ENCODE measurements at regions not wholly inside any gene's neighbourhood (a gene's known extent, or its start where the extent isn't known, plus 50 kb on each side); places are given as distances from the start of the nearest gene placed in this dataset.
A peak's percentile ranks its signal among the peaks of the same experiment; 100 is the strongest.
"Not testable (repeated sequence)": the region's sequence is repeated elsewhere in the genome, so short reads cannot be mapped to it uniquely, and the experiment has no call there.

GRCh38 chr16:29129458-29130038, 144.7 kb downstream of the LAT start:
- DNase-seq: peak; percentile 33

GRCh38 chr16:29128732-29129457, 144.0 kb downstream of the LAT start:
- not testable (repeated sequence) for DNase-seq

GRCh38 chr16:29127806-29128420, 143.1 kb downstream of the LAT start:
- not testable (repeated sequence) for DNase-seq

- DNase-seq: no peak
Observed at GRCh38 chr16:29126616-29127015, 141.8 kb downstream of the LAT start.

- no peak for DNase-seq
Observed at GRCh38 chr16:29126057-29126494, 141.2 kb downstream of the LAT start.

GRCh38 chr16:29124828-29125227, 140.0 kb downstream of the LAT start:
- no peak for DNase-seq

GRCh38 chr16:29124162-29124561, 139.3 kb downstream of the LAT start:
- not testable (repeated sequence) for DNase-seq

- DNase-seq: not testable (repeated sequence)
Observed at GRCh38 chr16:29120680-29121079, 135.8 kb downstream of the LAT start.

- DNase-seq: not testable (repeated sequence)
Observed at GRCh38 chr16:29118301-29118957, 133.6 kb downstream of the LAT start.

- no peak for DNase-seq
Observed at GRCh38 chr16:29117631-29118030, 132.8 kb downstream of the LAT start.

- DNase-seq: no peak
Observed at GRCh38 chr16:29116980-29117379, 132.1 kb downstream of the LAT start.

- not testable (repeated sequence) for DNase-seq
Observed at GRCh38 chr16:29116207-29116606, 131.4 kb downstream of the LAT start.

- not testable (repeated sequence) for DNase-seq
Observed at GRCh38 chr16:29115802-29116141, 130.9 kb downstream of the LAT start.

GRCh38 chr16:29114989-29115801, 130.3 kb downstream of the LAT start:
- not testable (repeated sequence) for DNase-seq

GRCh38 chr16:29114574-29114973, 129.7 kb downstream of the LAT start:
- DNase-seq: no peak

- not testable (repeated sequence) for DNase-seq
Observed at GRCh38 chr16:29113446-29113845, 128.6 kb downstream of the LAT start.

GRCh38 chr16:29112755-29113347, 128.0 kb downstream of the LAT start:
- DNase-seq: no peak

- not testable (repeated sequence) for DNase-seq
Observed at GRCh38 chr16:29111901-29112680, 127.2 kb downstream of the LAT start.

- DNase-seq: no peak
Observed at GRCh38 chr16:29111421-29111820, 126.6 kb downstream of the LAT start.

GRCh38 chr16:29108625-29109169, 123.8 kb downstream of the LAT start:
- DNase-seq: not testable (repeated sequence)

GRCh38 chr16:29107299-29107698, 122.4 kb downstream of the LAT start:
- no peak for DNase-seq
